ENCODE measurements at regions not wholly inside any gene's neighbourhood (a gene's known extent, or its start where the extent isn't known, plus 50 kb on each side); places are given as distances from the start of the nearest gene placed in this dataset.

DNA sequence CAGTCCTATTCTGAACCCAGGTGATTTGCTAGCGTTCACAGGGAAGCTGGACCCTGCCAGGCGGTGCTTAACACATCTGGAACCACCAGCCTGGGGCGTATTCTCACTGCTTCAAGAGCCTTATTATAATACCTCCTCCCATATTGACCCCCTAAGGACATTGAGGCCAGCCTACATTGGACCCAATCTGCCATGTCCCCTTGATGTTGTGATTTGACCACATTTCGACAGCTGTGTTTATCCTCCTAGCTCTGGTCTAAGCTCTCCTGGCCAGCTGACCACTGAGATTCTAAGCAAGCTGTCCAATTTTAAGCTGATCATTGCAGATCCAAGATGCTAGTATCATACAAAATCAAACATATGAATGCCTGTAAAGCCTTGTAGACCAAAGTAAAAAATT lies 148.1 kb upstream of the BLID start:
- peaks cover 0 to 14% (median 8%) of the 10 kb centered on the region in 6 donors for H3K4me1 ChIP-seq
- no peak for DNase-seq
- TF ChIP-seq POLR2AphosphoS5 (IDR thresholded peaks at IDR 0.05) = no peak
- TF ChIP-seq POLR2A (IDR thresholded peaks at IDR 0.05) = no peak
- TF ChIP-seq, protein P1, sequence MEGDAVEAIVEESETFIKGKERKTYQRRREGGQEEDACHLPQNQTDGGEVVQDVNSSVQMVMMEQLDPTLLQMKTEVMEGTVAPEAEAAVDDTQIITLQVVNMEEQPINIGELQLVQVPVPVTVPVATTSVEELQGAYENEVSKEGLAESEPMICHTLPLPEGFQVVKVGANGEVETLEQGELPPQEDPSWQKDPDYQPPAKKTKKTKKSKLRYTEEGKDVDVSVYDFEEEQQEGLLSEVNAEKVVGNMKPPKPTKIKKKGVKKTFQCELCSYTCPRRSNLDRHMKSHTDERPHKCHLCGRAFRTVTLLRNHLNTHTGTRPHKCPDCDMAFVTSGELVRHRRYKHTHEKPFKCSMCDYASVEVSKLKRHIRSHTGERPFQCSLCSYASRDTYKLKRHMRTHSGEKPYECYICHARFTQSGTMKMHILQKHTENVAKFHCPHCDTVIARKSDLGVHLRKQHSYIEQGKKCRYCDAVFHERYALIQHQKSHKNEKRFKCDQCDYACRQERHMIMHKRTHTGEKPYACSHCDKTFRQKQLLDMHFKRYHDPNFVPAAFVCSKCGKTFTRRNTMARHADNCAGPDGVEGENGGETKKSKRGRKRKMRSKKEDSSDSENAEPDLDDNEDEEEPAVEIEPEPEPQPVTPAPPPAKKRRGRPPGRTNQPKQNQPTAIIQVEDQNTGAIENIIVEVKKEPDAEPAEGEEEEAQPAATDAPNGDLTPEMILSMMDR (IDR thresholded peaks at IDR 0.05 in 8 of 11, conservative IDR thresholded peaks at IDR 0.05 in 3 of 11) = no peak
- H3K4me3 ChIP-seq = no peak overlapping the region
- H3K36me3 ChIP-seq = no peaks in the 10 kb centered on the region
- intact Hi-C loops (cut with DNase I; ENCODE audit: low total_unique reads) = no loop called here
- no peak overlapping the region for H3K27ac ChIP-seq
- H3K9me3 ChIP-seq = no peaks in the 10 kb centered on the region
- 86 to 97% (median 90%) methylated on average over 4 of the region's 4 CpGs for WGBS, 5 donors
- peaks cover 0 to 17% (median 0%) of the 10 kb centered on the region in 7 donors for H3K27me3 ChIP-seq (replicated peaks in 1 of 7)

DNA sequence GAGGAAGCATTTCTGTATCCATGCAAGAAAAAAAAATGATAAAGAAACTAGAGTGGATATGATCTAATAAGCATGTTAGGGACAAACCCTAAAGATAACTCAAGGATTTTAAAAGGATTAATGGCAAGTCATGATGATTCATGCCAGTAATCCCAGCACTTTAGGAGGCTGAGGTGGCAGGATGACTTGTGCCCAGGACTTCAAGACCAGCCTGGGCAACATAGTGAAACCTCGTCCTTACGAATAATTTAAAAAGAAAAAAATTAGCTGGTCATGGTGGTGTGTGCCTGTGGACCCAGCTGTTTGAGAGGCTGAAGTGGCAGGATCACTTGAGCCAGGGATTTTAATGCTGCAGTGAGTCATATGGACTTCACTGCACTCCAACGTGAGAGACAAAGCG lies 145.5 kb upstream of the BLID start:
- Histone ChIP-seq H3K36me3 (no peaks in the 10 kb centered on the region), H3K4me3 (no peak overlapping the region), H3K9me3 (no peaks in the 10 kb centered on the region), H3K27ac (no peak overlapping the region), H3K27me3 (replicated peaks in 1 of 7) (peaks cover 0 to 27% (median 0%) of the 10 kb centered on the region in 7 donors), H3K4me1 (peaks cover 0 to 8% (median 0%) of the 10 kb centered on the region in 6 donors)
- TF ChIP-seq POLR2AphosphoS5 (IDR thresholded peaks at IDR 0.05) (no peak), POLR2A (IDR thresholded peaks at IDR 0.05) (no peak)
- TF ChIP-seq, protein P1 (IDR thresholded peaks at IDR 0.05 in 8 of 11, conservative IDR thresholded peaks at IDR 0.05 in 3 of 11) = no peak
- intact Hi-C loops (cut with DNase I; ENCODE audit: low total_unique reads) = no loop called here
- DNase-seq = no peak
- WGBS, 5 donors = 91 to 96% (median 93%) methylated on average over 4 of the region's 4 CpGs

DNA sequence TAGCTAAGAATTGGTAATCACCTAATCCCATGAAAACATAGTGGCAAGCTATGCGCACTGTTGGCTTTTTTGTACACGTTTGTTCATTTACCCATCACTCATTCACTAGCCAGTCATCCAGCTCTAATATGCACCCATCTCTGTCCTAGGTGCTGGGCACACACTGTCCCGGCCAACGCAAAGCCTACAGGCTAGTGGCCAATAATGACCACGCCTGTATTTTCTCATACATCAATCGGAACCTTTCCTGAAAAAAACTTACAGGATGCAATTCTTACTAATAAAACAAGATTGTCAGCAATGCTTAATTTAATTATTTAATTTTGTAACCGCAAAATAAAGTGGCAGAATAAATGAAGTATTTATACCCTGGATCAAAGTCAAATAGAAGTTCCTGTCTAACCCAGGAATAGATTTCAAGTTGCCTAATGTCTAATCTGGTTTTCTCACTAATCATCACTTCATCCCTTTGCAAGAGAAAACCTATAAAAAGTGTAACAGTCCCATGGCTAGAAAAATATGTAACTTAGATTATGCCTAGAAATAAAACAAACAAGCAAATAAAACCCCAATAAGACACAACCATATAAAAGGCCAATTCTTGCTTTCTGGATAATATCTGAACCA lies 143.3 kb upstream of the BLID start:
- Histone ChIP-seq H3K9me3 (no peaks in the 10 kb centered on the region), H3K4me1 (peaks cover 0 to 8% (median 0%) of the 10 kb centered on the region in 6 donors), H3K36me3 (no peaks in the 10 kb centered on the region), H3K27me3 (replicated peaks in 1 of 7) (peaks cover 0 to 27% (median 0%) of the 10 kb centered on the region in 7 donors), H3K27ac (no peak overlapping the region), H3K4me3 (no peak overlapping the region)
- intact Hi-C loops (cut with DNase I; ENCODE audit: low total_unique reads) = no loop called here
- no peak for TF ChIP-seq POLR2A (IDR thresholded peaks at IDR 0.05)
- TF ChIP-seq, protein P1 (IDR thresholded peaks at IDR 0.05 in 8 of 11, conservative IDR thresholded peaks at IDR 0.05 in 3 of 11) = no peak
- no peak for TF ChIP-seq POLR2AphosphoS5 (IDR thresholded peaks at IDR 0.05)
- no peak for DNase-seq
- WGBS, 5 donors = 87 to 96% (median 92%) methylated on average over 7 of the region's 7 CpGs

DNA sequence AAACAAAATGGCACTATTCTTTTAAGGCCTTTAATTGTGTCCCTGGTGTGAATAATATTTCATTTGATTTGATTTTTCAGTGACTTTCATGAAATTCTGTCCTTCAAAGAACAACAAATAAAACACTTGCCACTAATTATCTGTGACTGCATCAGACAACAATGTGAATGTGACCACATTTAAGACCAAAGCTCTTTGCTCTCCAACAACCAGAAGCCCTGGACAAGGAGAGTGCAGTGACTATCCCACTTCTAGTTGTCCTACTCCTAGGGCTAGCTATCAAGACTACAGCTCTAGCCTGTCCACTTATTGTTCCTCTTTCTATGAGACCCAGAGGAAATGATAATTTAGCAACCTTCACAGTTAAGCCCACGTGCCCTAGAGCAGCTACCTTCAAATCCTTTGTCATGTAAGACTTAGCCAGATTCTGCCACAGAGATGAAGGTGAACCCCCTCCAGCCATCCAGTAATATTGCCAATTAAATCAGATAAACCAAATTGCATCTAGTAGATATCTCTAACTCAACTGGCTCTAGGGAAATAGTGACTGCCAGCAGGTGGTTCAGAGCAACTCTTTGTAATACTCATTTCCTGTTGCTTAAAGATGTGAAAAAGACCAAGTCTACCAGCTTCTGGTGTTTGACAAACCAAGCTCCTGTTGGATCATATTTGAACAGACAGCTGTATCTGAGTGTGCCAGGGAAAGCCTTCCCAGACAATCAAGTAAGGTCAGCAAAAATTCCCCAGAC lies 142.6 kb upstream of the BLID start:
- WGBS, 5 donors = 8 to 26% (median 20%) methylated on average over 1 of the region's 1 CpG
- TF ChIP-seq POLR2AphosphoS5 (IDR thresholded peaks at IDR 0.05) (no peak), POLR2A (IDR thresholded peaks at IDR 0.05) (no peak)
- TF ChIP-seq, protein P1 (IDR thresholded peaks at IDR 0.05 in 8 of 11, conservative IDR thresholded peaks at IDR 0.05 in 3 of 11) = no peak
- DNase-seq = no peak
- Histone ChIP-seq H3K27me3 (replicated peaks in 1 of 7) (peaks cover 0 to 27% (median 0%) of the 10 kb centered on the region in 7 donors), H3K27ac (no peak overlapping the region), H3K9me3 (no peaks in the 10 kb centered on the region), H3K4me3 (no peak overlapping the region), H3K36me3 (no peaks in the 10 kb centered on the region), H3K4me1 (peaks cover 0 to 13% (median under 1%) of the 10 kb centered on the region in 6 donors)
- intact Hi-C loops (cut with DNase I; ENCODE audit: low total_unique reads) = no loop called here
